Body of pancreas (tissue), 4 donors: ENCODE measurements at regions not wholly inside any gene's neighbourhood (a gene's known extent, or its start where the extent isn't known, plus 50 kb on each side); places are given as distances from the start of the nearest gene placed in this dataset.

ENCODE experiments used
- CTCF ChIP-seq, 7 experiments: fragments of 450-650 bp in 4 of 7; fragments of 200-600 bp in 3 of 7; sonication (generic) in 3 of 7; IDR thresholded peaks; one replicate each; pipeline ENCODE4 v1.5.1; 2016 to 2019; ENCODE audit warnings: antibody characterized with exemption in 7 of 7
- POLR2A ChIP-seq, 3 donors: fragments of 450-650 bp; IDR thresholded peaks; one replicate each; pipeline ENCODE4 v1.6.1; 2016; ENCODE audit warnings: antibody characterized with exemption in 3 of 3, mild to moderate bottlenecking in 2 of 3

- TF ChIP-seq CTCF (IDR thresholded peaks at IDR 0.05) (no peak), POLR2A (IDR thresholded peaks at IDR 0.05) (no peak)
Measured at GRCh38 chr7:84675633-84676034, 481.0 kb upstream of the SEMA3A start.
